HG02852 (cell line): ENCODE measurements at regions not wholly inside any gene's neighbourhood (a gene's known extent, or its start where the extent isn't known, plus 50 kb on each side); places are given as distances from the start of the nearest gene placed in this dataset.
"Not testable (repeated sequence)": the region's sequence is repeated elsewhere in the genome, so short reads cannot be mapped to it uniquely, and the experiment has no call there.

Experiments
- ATAC-seq: cut with Tn5 transposase; IDR thresholded peaks from one replicate; pipeline ENCODE4 v1.9.1; 2021; ENCODE audit warnings: mild to moderate bottlenecking, moderate library complexity; ENCODE audit not compliant: unreplicated experiment

GRCh38 chr2:196515608-196516007 is 123.9 kb upstream of the CCDC150 start:
- no peak for ATAC-seq

GRCh38 chr2:196516564-196516963 is 123.0 kb upstream of the CCDC150 start:
- ATAC-seq: no peak

GRCh38 chr2:196520605-196521004 is 118.9 kb upstream of the CCDC150 start:
- ATAC-seq: no peak

- ATAC-seq: not testable (repeated sequence)
Measured at GRCh38 chr2:196526981-196527725, 112.4 kb upstream of the CCDC150 start.

GRCh38 chr2:196528486-196529223 is 110.9 kb upstream of the CCDC150 start:
- no peak for ATAC-seq

GRCh38 chr2:196530910-196531309 is 108.6 kb upstream of the CCDC150 start:
- peak; percentile 70 for ATAC-seq

GRCh38 chr2:196533772-196534397 is 105.6 kb upstream of the CCDC150 start:
- ATAC-seq: peak; percentile 37

GRCh38 chr2:196534495-196534894 is 105.0 kb upstream of the CCDC150 start:
- no peak for ATAC-seq

GRCh38 chr2:196535061-196535460 is 104.5 kb upstream of the CCDC150 start:
- no peak for ATAC-seq

- ATAC-seq: no peak
Measured at GRCh38 chr2:196535742-196536141, 103.8 kb upstream of the CCDC150 start.

GRCh38 chr2:196537311-196537710 is 102.2 kb upstream of the CCDC150 start:
- no peak for ATAC-seq

GRCh38 chr2:196538189-196538588 is 101.3 kb upstream of the CCDC150 start:
- ATAC-seq: no peak

- no peak for ATAC-seq
Measured at GRCh38 chr2:196538646-196539045, 100.9 kb upstream of the CCDC150 start.

GRCh38 chr2:196544906-196545433 is 94.5 kb upstream of the CCDC150 start:
- ATAC-seq: no peak

GRCh38 chr2:196546151-196546919 is 93.2 kb upstream of the CCDC150 start:
- no peak for ATAC-seq

GRCh38 chr2:196549052-196549451 is 90.5 kb upstream of the CCDC150 start:
- no peak for ATAC-seq

GRCh38 chr2:196551014-196551413 is 88.5 kb upstream of the CCDC150 start:
- ATAC-seq: no peak

GRCh38 chr2:196555161-196555560 is 84.4 kb upstream of the CCDC150 start:
- no peak for ATAC-seq

GRCh38 chr2:196555726-196556125 is 83.8 kb upstream of the CCDC150 start:
- ATAC-seq: no peak

- no peak for ATAC-seq
Measured at GRCh38 chr2:196558497-196558896, 81.0 kb upstream of the CCDC150 start.

- ATAC-seq: no peak
Measured at GRCh38 chr2:196563876-196564275, 75.6 kb upstream of the CCDC150 start.
